Fibroblast of skin of right quadriceps (primary cell): ENCODE measurements at regions not wholly inside any gene's neighbourhood (a gene's known extent, or its start where the extent isn't known, plus 50 kb on each side); places are given as distances from the start of the nearest gene placed in this dataset.
"Not testable (repeated sequence)": the region's sequence is repeated elsewhere in the genome, so short reads cannot be mapped to it uniquely, and the experiment has no call there.

Source experiments
- DNase-seq: peaks from one replicate; pipeline ENCODE4 v3.0.0-alpha.2; 2013

DNA sequence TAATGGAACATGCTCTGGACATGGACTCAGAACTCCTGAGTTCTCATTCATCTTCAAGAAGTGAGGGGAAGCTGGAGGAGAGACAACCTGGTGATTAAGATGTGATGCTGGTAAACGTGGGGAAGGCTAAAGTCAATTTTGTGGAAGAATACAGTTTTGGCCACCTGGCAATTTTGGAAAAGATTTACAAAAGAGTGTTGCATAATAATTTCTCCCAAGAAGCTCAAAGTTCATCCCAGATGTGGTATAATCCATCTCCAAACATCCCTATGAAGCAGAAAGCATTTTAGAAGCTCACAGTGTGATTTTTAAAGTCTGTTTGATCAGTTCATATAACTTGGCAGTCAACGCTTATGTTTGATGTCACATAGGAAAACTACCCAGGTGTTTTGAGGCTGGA lies 208.7 kb downstream of the LMX1A start:
- DNase-seq, result no peak

GRCh38 chr1:165144757-165145397 lies 211.6 kb downstream of the LMX1A start:
- DNase-seq, result peak; percentile 60

DNA sequence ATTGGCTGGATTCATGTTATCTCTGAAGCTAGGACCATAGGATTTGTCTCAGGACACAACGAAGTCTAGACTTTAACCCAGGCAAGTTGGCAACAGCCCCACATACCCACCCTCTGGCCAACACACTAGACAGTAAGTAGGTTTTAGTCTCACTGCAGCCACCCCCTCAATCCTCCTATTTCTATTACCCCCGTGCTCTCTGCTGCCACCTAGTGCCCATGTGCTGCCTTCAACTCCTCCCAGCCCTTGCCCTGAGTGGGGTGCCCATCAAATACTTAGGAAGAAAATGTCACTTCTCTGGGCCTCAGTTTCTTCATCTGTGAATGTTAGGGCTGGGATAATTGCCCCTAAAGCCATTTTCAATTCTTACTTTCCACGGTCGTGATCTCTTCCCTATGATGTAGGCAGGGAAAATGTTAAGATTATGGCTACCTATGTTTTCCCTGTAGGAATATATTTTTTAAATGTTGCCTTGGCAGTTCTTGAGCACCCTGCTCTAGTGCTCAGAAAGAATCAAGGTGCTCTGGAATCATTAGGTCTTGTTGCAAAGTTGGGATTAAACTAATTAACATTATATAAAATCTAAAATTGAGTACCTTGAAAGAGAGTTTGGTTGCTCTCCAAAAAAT lies 213.0 kb downstream of the LMX1A start:
- no peak for DNase-seq

DNA sequence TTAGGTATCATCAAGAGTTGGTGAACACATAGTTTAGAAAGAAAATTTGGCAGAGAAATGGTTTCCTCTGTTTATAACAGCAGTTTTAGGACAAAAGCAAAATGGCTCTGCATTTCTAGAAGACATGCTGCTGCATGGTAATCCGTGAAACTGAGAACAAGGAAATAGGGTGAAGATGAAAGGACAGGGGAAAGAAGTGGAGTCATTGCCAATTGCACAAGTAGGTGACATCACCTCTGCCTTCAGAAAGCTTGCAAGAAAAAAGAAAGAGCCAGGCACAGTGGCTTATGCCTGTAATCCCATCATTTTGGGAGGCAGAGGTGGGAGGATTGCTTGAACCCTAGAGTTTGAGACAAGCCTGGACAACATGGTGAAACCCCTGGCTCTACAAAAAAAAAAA lies 217.6 kb downstream of the LMX1A start:
- no peak for DNase-seq

GRCh38 chr1:165137551-165138316 lies 218.8 kb downstream of the LMX1A start:
- no peak for DNase-seq

GRCh38 chr1:165134431-165134830 lies 222.1 kb downstream of the LMX1A start:
- DNase-seq, result no peak

DNA sequence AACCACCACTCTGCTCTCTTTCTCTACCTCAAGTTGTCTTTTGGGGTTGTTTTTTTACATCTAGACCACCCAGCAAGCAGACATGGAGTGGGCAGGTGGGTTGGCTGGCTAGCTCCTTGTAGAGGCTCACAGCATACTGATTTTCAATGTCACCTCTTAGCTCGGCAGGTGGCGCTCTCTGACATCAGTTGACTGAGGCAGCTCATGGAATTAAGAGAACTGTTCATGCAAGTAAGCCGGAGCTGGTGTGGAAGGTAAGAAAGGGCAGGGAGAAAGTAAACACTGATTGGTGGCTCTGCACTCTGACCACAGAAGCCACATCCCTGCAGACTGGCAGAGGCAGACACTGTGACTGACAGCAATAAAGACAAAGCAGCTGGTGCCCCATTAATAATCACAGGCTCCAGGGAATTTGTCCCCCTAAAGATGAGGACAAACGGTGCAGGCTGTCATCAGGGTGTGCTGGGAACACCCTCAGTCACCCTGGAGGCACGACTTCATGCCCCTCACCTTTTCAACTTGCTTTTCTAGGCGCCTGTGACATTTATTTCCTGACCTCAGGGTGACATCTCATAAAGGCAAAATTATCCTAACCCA lies 226.8 kb downstream of the LMX1A start:
- DNase-seq, result peak; percentile 31

DNA sequence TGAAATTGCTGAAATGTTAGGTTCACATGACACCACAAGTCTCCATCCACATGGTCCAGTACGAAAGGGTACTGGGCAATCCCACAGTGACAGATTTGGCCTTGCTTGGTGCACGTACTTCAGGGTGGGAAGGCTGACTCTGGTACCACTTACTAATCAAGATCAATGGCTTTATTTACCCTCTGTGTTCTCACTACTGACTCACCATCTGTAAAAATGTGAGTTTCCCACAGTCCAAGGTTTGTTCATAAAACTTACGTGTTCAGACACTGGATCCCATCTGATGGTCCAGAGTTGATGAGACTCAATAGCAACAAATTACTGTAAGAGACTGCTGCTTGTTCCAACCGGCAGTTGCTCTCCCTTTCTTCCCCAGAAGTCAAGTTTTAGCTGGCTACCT lies 231.7 kb downstream of the LMX1A start:
- no peak for DNase-seq

DNA sequence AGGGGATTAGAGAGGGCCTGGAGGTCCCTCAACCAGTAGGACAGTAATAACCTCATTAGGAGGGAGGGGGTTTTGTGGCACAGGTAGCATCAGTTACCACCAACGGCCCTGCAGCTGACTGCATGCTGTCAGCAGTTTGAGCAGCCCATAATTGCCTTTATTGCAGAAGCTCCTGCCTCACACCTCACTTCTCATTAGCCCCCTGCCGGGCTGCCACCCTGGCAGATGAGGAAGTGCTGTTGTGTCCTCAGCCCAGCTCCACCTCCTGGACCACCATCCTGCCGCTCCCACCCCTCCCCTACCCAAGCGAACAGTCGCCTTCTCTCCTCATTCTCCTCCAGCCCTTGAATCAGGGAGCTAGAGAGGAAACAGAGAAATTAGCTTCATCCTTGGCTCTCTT lies 237.4 kb downstream of the LMX1A start:
- DNase-seq, result no peak

- DNase-seq, result no peak
These were observed 239.0 kb downstream of the LMX1A start for GRCh38 chr1:165117482-165117881.

DNA sequence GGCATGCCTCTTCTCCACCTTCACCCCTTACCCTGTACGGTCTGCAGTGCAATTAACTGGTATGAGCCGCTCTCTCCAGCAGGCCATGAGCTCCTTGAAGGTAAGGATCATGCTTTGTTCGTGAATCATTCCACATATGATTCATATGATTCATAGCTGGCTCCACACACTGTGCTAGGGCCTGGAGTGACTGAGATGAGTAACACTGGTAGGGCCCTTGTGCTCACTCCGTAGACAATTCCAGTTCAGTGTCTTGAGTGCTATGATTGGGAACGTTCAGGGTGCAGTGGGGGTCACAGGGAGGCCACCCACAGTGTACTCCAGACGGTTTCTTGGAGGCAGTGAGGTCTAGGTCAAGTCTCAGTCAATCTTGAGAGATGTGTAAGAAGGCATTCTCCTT lies 239.8 kb downstream of the LMX1A start:
- peak; percentile 89 for DNase-seq

GRCh38 chr1:165116171-165116570 lies 240.3 kb downstream of the LMX1A start:
- peak; percentile 57 for DNase-seq

DNA sequence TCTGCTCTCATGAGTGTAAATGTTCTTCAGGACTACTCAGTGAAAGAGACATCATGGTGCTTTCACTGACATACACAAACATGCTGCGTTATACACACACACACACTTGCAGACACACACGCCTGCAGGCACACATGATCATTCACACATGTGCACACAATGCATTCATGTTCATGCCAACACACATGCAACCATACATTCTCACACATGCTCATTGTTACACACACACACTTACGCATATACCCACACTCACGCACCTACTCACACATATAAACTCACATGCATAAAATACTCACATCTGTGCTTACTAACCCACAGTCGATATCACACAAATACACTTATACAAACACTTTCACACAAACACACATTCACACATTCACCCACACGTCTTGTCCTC lies 241.6 kb downstream of the LMX1A start:
- DNase-seq, result no peak

GRCh38 chr1:165114022-165114888 lies 242.3 kb downstream of the LMX1A start:
- peak; percentile 52 for DNase-seq

- no peak for DNase-seq
These were observed 244.3 kb downstream of the LMX1A start for GRCh38 chr1:165112260-165112659.

- no peak for DNase-seq
These were observed 247.5 kb downstream of the LMX1A start for GRCh38 chr1:165109013-165109412.

DNA sequence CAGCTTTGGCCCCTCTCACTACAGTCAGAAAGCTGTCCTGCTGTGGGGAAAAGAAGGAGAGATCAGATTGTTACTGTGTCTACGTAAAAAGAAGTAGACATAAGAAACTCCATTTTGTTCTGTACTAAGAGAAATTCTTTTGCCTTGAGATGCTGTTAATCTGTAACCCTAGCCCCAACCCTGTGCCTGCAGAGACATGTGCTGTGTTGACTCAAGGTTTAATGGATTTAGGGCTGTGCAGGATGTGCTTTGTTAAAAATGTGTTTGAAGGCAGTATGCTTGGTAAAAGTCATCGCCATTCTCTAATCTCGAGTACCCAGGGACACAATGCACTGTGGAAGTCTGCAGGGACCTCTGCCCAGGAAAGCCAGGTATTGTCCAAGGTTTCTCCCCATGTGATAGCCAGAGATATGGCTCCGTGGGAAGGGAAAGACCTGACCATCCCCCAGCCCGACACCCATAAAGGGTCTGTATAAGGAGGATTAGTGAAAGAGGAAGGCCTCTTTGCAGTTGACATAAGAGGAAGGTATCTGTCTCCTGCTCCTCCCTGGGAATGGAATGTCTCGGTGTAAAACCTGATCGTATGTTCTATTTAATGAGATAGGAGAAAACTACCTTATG lies 263.9 kb downstream of the LMX1A start:
- not testable (repeated sequence) for DNase-seq

GRCh38 chr1:165080253-165080896 lies 276.1 kb downstream of the LMX1A start:
- DNase-seq, result no peak

GRCh38 chr1:165078391-165078790 lies 278.1 kb downstream of the LMX1A start:
- DNase-seq, result no peak

DNA sequence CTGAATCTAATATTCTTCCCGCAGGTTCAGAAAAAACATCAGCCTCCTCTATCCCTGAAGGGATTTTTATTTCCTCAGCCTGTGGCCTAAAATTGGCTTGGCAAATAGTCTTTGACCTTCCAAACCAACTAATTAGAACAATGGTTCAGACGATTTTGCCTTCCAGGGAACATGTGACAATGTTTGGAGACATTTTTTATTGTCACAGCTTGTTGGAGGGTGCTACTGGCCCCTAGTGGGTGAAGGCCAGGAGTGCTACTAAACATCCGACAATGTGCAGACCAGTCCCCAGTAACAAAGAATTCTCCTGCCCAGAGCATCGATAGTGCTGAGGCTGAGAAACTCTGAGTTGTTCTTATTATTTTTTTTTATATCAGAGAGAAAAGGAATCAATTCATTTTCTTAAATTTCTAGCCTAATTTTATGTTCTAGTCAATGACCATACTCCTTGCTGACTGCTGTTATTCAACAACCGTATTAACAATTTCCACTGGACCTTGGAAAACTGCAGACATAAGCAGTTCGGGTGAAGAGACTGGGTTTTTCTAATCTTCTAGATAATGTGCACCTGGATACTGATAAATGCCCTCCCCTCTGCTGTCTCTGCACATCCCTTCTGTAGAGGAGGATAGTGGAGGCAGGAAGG lies 280.7 kb downstream of the LMX1A start:
- DNase-seq, result peak; percentile 15
